GM13976 (cell line): ENCODE measurements at regions not wholly inside any gene's neighbourhood (a gene's known extent, or its start where the extent isn't known, plus 50 kb on each side); places are given as distances from the start of the nearest gene placed in this dataset.
"Not testable (repeated sequence)": the region's sequence is repeated elsewhere in the genome, so short reads cannot be mapped to it uniquely, and the experiment has no call there.

Experiments
- DNase-seq: peaks from one replicate; pipeline ENCODE4 v3.0.0; 2012; ENCODE audit warnings: low spot score
- CTCF ChIP-seq: IDR thresholded peaks from 2 replicates; pipeline ENCODE4 v1.5.1; 2012; ENCODE audit warnings: borderline replicate concordance, mild to moderate bottlenecking; ENCODE audit not compliant: insufficient read depth; ENCODE audit errors: extremely low read depth, missing control alignments, control extremely low read depth
- in situ Hi-C: fragments of 300-500 bp; cut with MboI; formaldehyde crosslinking; loops from one replicate; pipeline ENCODE4 v1.12.0; 2022; ENCODE audit warnings: low sequenced_read_pairs, mixed read lengths, inconsistent platforms; ENCODE audit not compliant: unreplicated experiment

- in situ Hi-C loops: no loop called here
- no peak for TF ChIP-seq CTCF
- DNase-seq: no peak
Observed at GRCh38 chr13:65112531-65112941, 2117.6 kb downstream of the PCDH9 start.

DNA sequence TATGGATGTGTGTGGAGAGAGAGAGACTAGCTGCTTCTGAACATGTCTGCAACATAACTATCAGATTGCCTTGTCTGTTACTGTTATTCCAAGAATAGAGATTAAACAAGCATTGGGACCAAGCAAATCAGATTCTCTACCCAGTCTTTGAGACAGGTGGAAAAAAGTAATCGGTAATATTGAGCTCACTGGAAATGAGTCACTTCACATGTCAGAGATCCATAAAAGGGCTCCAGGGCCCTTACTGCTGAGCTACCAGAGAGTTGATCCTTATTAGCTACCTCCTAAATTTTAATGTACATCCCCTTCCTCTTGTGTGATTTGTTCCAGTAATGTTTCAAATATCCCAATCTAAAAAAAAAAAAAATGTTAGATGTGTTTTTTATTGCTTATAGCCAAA, 2118.0 kb downstream of the PCDH9 start:
- no peak for DNase-seq
- in situ Hi-C loops: no loop called here
- TF ChIP-seq CTCF: no peak

- in situ Hi-C loops: no loop called here
- TF ChIP-seq CTCF: no peak
- no peak for DNase-seq
Observed at GRCh38 chr13:65111223-65111622, 2118.9 kb downstream of the PCDH9 start.

DNA sequence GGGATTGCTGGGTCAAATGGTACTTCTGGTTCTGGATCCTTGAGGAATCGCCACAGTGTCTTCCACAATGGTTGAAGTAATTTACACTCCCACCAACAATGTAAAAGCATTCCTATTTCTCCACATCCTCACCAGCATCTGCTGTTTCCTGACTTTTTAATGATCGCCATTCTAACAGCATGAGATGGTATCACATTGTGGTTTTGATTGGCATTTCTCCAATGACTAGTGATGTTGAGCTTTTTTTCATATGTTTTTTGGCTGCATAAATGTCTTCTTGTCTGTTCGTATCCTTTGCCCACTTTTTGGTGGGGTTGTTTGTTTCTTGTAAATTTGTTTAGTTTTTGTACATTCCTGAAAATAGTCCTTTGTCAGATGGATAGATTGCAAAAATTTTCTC, 2125.7 kb downstream of the PCDH9 start:
- DNase-seq, in situ Hi-C loops: not testable (repeated sequence)

DNA sequence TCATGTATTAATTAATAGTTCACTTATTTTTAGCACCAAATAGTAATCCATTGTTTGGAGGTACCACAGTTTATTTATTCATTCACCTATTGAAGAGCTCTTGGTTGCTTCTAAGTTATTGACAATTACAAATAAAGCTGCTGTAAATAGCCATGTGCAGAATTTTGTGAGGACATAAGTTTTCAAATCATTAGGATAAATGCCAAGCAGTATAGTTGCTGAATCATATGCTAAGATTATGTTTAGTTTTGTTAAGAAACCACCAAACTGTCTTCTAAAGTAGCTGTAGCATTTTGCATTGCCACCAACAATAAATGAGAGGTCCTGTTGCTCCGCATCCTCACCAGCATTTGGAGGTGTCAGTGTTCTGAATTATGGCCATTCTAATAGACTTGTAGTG, 2126.8 kb downstream of the PCDH9 start:
- in situ Hi-C loops: no loop called here
- no peak for TF ChIP-seq CTCF
- DNase-seq: no peak

DNA sequence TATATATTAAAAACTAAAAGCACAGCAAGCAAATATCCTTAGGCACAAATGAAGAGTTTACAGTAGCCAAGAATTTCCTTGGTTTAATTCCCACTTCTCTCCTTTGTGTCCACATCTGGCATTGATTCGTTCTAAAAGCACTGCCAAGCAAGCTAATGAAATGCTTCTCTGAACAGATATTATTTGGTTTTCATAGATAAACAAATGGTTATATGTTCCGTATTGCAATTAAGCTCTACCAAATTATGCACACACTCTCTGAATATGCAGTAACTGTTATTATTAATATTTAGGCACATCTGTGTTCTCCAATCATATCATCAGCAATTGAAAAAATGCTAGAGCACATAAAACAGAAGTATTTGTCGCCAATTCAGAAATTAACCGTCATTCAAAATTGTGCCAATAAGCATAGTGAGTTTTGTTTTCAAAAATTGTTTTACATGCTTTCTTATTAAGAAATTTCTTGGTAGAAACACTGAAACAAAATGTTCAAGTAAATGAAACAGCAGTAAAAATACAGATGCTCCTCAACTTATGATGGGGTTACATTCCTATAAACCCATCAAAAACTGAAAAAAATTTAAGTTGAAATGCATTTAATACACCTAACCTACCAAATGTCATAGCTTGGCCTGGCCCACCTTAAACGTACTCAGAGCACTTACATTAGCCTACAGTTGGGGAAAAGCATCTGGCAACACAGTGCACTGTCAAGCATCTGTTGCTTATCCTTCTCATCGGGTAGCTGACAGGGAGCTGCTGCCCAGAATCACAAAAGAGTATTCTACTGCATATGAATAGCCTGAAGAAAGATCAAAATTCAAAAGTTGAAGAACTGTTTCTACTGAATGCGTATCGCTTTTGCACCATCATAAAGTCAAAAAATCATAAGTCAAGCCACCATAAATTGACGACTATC, 2134.7 kb downstream of the PCDH9 start:
- DNase-seq: no peak
- TF ChIP-seq CTCF: no peak
- in situ Hi-C loops: no loop called here

- in situ Hi-C loops: no loop called here
- no peak for DNase-seq
- no peak for TF ChIP-seq CTCF
Observed at GRCh38 chr13:65093357-65093756, 2136.8 kb downstream of the PCDH9 start.
